B cell (primary cell): ENCODE measurements at regions not wholly inside any gene's neighbourhood (a gene's known extent, or its start where the extent isn't known, plus 50 kb on each side); places are given as distances from the start of the nearest gene placed in this dataset.

Experiments used
- ATAC-seq: fragments of 200-7000 bp; cut with Tn5 transposase; one replicate; pipeline ENCODE4 v1.10.0; 2021; ENCODE audit warnings: low read depth, mild to moderate bottlenecking, moderate number of reproducible peaks, moderate library complexity
- CTCF ChIA-PET: fragments of 350-600 bp; sonication (Branson Sonifier 250); formaldehyde crosslinking; loops from one replicate; lab custom pipeline; 2021; ENCODE audit warnings: antibody characterized with exemption, inconsistent platforms; lab: Charles Lee
- POLR2A ChIA-PET: fragments of 350-600 bp; sonication (Branson Sonifier 250); formaldehyde crosslinking; loops from one replicate; lab custom pipeline; 2021; ENCODE audit warnings: antibody characterized with exemption; lab: Charles Lee
- DNase-seq: peaks from one replicate; pipeline ENCODE4 v3.0.0; 2013
- H2AFZ ChIP-seq: 2 replicates; pipeline ENCODE4 v1.6.1; 2012; ENCODE audit warnings: mild to moderate bottlenecking, low read depth, low read length; ENCODE audit not compliant: insufficient read depth, poor library complexity, severe bottlenecking
- H3K27ac ChIP-seq, 2 donors: 1 replicate in 1 of 2; 2 replicates in 1 of 2; pipeline ENCODE4 v1.5.1; 2012 to 2013; ENCODE audit warnings: low read length in 2 of 2, mild to moderate bottlenecking in 2 of 2, moderate library complexity in 1 of 2
- H3K27me3 ChIP-seq, 4 experiments: fragments of 200-600 bp in 1 of 4; sonication (generic) in 1 of 4; replicated peaks in 1 of 4; 1 replicate in 2 of 4; 2 replicates in 2 of 4; pipeline versions ENCODE4 v1.6.1 to v1.7.0; 2013 to 2016; ENCODE audit warnings: low read length in 3 of 4, mild to moderate bottlenecking in 2 of 4, mixed read lengths in 1 of 4, moderate library complexity in 1 of 4; ENCODE audit not compliant: insufficient read depth in 4 of 4, control insufficient read depth in 3 of 4; ENCODE audit errors: control extremely low read depth in 1 of 4
- H3K36me3 ChIP-seq, 2 experiments: replicated peaks in 1 of 2; 1 replicate in 1 of 2; 2 replicates in 1 of 2; pipeline versions ENCODE4 v1.6.1 to v1.7.1; 2013; ENCODE audit warnings: low read length in 1 of 2; ENCODE audit not compliant: insufficient read depth in 2 of 2, control insufficient read depth in 1 of 2; ENCODE audit errors: control extremely low read depth in 1 of 2, extremely low read depth in 1 of 2
- H3K4me1 ChIP-seq, 2 donors: fragments of 200-600 bp in 1 of 2; sonication (generic) in 1 of 2; 1 replicate in 1 of 2; 2 replicates in 1 of 2; pipeline versions ENCODE4 v1.5.1 to v1.6.1; 2013 to 2017; ENCODE audit warnings: low read length in 2 of 2; ENCODE audit not compliant: control insufficient read depth in 2 of 2, insufficient read depth in 2 of 2
- H3K4me2 ChIP-seq: replicated peaks from 2 replicates; pipeline ENCODE3; 2012; ENCODE audit warnings: mild to moderate bottlenecking, low read depth, low read length; ENCODE audit not compliant: poor library complexity, severe bottlenecking
- H3K4me3 ChIP-seq, 5 experiments: fragments of 200-600 bp in 1 of 5; sonication (generic) in 1 of 5; 1 replicate in 3 of 5; 2 replicates in 2 of 5; pipeline versions ENCODE4 v1.5.1 to v1.7.0; 2011 to 2016; ENCODE audit warnings: low read length in 4 of 5, mild to moderate bottlenecking in 4 of 5, low read depth in 2 of 5, control low read depth in 1 of 5, moderate library complexity in 1 of 5; ENCODE audit not compliant: insufficient read depth in 1 of 5; ENCODE audit errors: control extremely low read depth in 1 of 5, extremely low read depth in 1 of 5
- H3K79me2 ChIP-seq: fragments of 200-600 bp; sonication (generic); one replicate; pipeline ENCODE4 v1.6.0; 2016; ENCODE audit warnings: low read length; ENCODE audit not compliant: control insufficient read depth, insufficient read depth
- H3K9ac ChIP-seq: fragments of 200-600 bp; sonication (generic); 2 replicates; pipeline ENCODE4 v1.6.1; 2017; ENCODE audit warnings: mild to moderate bottlenecking, low read length, moderate library complexity
- H3K9me3 ChIP-seq, 3 donors: one replicate each; pipeline versions ENCODE4 v1.6.1 to v1.7.1; 2013; ENCODE audit warnings: low read length in 2 of 3; ENCODE audit not compliant: control insufficient read depth in 2 of 3, insufficient read depth in 1 of 3; ENCODE audit errors: control extremely low read depth in 1 of 3
- H4K20me1 ChIP-seq: 2 replicates; pipeline ENCODE4 v1.6.0; 2012; ENCODE audit warnings: mild to moderate bottlenecking, low read length; ENCODE audit not compliant: insufficient read depth, control insufficient read depth, poor library complexity, severe bottlenecking
- H3K27ac Mint-ChIP-seq: one replicate; pipeline ENCODE4 v1.8.0; 2021; ENCODE audit warnings: mixed read lengths
- H3K27me3 Mint-ChIP-seq: one replicate; pipeline ENCODE4 v1.8.0; 2021; ENCODE audit warnings: mixed read lengths
- H3K4me1 Mint-ChIP-seq: one replicate; pipeline ENCODE4 v1.8.0; 2021; ENCODE audit warnings: mixed read lengths
- H3K4me3 Mint-ChIP-seq: one replicate; pipeline ENCODE4 v1.8.0; 2021; ENCODE audit warnings: mixed read lengths
- H3K9me3 Mint-ChIP-seq: one replicate; pipeline ENCODE4 v1.8.0; 2022; ENCODE audit warnings: mixed read lengths; ENCODE audit not compliant: insufficient read depth
- CTCF ChIP-seq: fragments of 200-600 bp; IDR thresholded peaks from one replicate; pipeline ENCODE4 v1.8.0; 2022; ENCODE audit warnings: antibody characterized with exemption, mild to moderate bottlenecking
- EZH2 ChIP-seq: IDR thresholded peaks from 2 replicates; pipeline ENCODE4 v1.6.1; 2012; ENCODE audit warnings: borderline replicate concordance, low read depth, mild to moderate bottlenecking, moderate library complexity, low read length; ENCODE audit not compliant: insufficient read depth, poor library complexity, severe bottlenecking
- WGBS: methylation state at CpG from one replicate; pipeline ENCODE4 v1.1.5; 2013; ENCODE audit warnings: missing lambda C conversion rate; ENCODE audit not compliant: insufficient coverage; 5-methylcytosine and 5-hydroxymethylcytosine counted together
- intact Hi-C: fragments of 100-400 bp; cut with micrococcal nuclease; formaldehyde crosslinking; loops from one replicate; pipeline ENCODE4 v1.10.0; 2022

- Mint-ChIP-seq H3K4me3 (no peak overlapping the region), H3K27ac (no peak overlapping the region), H3K9me3 (peaks cover 5% of the 10 kb centered on the region), H3K27me3 (peaks cover 16% of the 10 kb centered on the region), H3K4me1 (no peaks in the 10 kb centered on the region)
- no CpG with 5 or more reads among the region's 1 CpG for WGBS
- ChIA-PET CTCF (no interaction called here), POLR2A (no interaction called here)
- Histone ChIP-seq H3K4me3 (no peak overlapping the region), H3K4me1 (no peaks in the 10 kb centered on the region), H3K4me2 (no peak overlapping the region), H3K9me3 (no peaks in the 10 kb centered on the region), H3K9ac (no peak overlapping the region), H3K27me3 (no peaks in the 10 kb centered on the region), H2AFZ (no peak overlapping the region), H3K79me2 (no peaks in the 10 kb centered on the region), H3K36me3 (no peaks in the 10 kb centered on the region), H3K27ac (no peak overlapping the region), H4K20me1 (no peaks in the 10 kb centered on the region)
- ATAC-seq = no peak
- DNase-seq = no peak
- intact Hi-C loops = no loop called here
- TF ChIP-seq EZH2 = no peak
- no peak for TF ChIP-seq CTCF
These were observed 219.7 kb downstream of the DTWD2 start for GRCh38 chr5:118768607-118769175.

- 96% methylated on average over 4 of the region's 4 CpGs for WGBS
- no peak for DNase-seq
- POLR2A ChIA-PET = no interaction called here
These were observed 226.1 kb downstream of the DTWD2 start for GRCh38 chr5:118762291-118762690.

More at GRCh38 chr5:118762291-118762690, 226.1 kb downstream of the DTWD2 start:
- H3K4me1 ChIP-seq = no peaks in the 10 kb centered on the region
- H3K79me2 ChIP-seq = no peaks in the 10 kb centered on the region
- H3K36me3 ChIP-seq = no peaks in the 10 kb centered on the region
- intact Hi-C loops = no loop called here
- Mint-ChIP-seq H3K27me3 (peaks cover 8% of the 10 kb centered on the region), H3K4me1 (no peaks in the 10 kb centered on the region), H3K9me3 (peaks cover 4% of the 10 kb centered on the region), H3K4me3 (no peak overlapping the region), H3K27ac (no peak overlapping the region)
- CTCF ChIA-PET = no interaction called here
- H3K4me3 ChIP-seq = no peak overlapping the region
- no peaks in the 10 kb centered on the region for H4K20me1 ChIP-seq
- H2AFZ ChIP-seq = no peak overlapping the region
- peaks cover 0 to 12% (median 0%) of the 10 kb centered on the region in 3 donors for H3K9me3 ChIP-seq
- TF ChIP-seq EZH2 (no peak), CTCF (no peak)
- no peaks in the 10 kb centered on the region for H3K27me3 ChIP-seq
- no peak overlapping the region for H3K9ac ChIP-seq
- H3K4me2 ChIP-seq = no peak overlapping the region
- H3K27ac ChIP-seq = no peak overlapping the region
- ATAC-seq = no peak
